ENCODE measurements at regions not wholly inside any gene's neighbourhood (a gene's known extent, or its start where the extent isn't known, plus 50 kb on each side); places are given as distances from the start of the nearest gene placed in this dataset.

DNA sequence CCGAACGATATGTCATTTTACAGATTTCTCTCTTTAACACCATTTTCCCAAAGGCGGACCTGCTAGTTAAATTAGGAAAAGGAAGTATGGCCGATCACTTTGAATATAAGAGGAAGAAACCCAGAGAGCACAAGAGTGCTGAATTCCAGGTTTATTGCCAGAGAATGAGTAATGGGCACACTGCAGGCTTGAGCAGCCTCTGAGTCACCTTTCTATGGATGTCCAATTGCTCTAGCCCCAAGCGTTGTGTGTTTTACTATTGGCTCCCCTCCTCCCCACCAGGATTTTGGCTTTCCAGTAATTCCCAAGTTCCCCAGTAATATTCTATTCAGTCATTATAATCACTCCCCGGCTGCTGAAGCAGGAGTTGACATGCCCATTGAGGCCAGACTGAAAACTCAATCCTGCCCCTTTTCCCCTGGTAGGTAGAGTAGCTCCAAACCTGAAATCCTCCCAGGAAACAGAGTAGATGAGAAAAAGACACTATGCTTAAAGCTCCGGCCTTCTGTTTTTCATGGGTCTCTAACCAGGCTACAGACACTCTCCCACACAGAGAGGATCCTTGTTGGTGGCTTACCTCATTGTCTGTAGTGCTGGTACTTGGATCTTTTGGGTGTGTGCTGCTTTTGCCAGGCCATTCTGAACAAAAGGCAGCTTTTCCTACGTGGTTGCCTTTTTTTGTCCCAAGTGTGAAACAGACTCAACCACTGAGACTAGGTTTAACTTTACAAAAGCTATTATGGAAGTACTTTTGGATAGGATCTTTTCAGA lies 704.3 kb upstream of the FLRT2 start:
- no peaks in the 10 kb centered on the region for H3K79me2 ChIP-seq
- H3K4me2 ChIP-seq (ENCODE audit: low read length): no peak overlapping the region
- H3K27me3 ChIP-seq (ENCODE audit: control insufficient read depth, insufficient read depth, low read length): no peaks in the 10 kb centered on the region
- H3K4me3 ChIP-seq (ENCODE audit: low read depth, low read length): no peak overlapping the region
- no peaks in the 10 kb centered on the region for H3K36me3 ChIP-seq (ENCODE audit: control insufficient read depth, insufficient read depth, low read length)
- no peaks in the 10 kb centered on the region for H3K9me3 ChIP-seq (ENCODE audit: control insufficient read depth, low read length)
- H3K4me1 ChIP-seq: no peaks in the 10 kb centered on the region
- TF ChIP-seq, protein P1, sequence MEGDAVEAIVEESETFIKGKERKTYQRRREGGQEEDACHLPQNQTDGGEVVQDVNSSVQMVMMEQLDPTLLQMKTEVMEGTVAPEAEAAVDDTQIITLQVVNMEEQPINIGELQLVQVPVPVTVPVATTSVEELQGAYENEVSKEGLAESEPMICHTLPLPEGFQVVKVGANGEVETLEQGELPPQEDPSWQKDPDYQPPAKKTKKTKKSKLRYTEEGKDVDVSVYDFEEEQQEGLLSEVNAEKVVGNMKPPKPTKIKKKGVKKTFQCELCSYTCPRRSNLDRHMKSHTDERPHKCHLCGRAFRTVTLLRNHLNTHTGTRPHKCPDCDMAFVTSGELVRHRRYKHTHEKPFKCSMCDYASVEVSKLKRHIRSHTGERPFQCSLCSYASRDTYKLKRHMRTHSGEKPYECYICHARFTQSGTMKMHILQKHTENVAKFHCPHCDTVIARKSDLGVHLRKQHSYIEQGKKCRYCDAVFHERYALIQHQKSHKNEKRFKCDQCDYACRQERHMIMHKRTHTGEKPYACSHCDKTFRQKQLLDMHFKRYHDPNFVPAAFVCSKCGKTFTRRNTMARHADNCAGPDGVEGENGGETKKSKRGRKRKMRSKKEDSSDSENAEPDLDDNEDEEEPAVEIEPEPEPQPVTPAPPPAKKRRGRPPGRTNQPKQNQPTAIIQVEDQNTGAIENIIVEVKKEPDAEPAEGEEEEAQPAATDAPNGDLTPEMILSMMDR (IDR thresholded peaks at IDR 0.05): no peak
- no peak overlapping the region for H3K9ac ChIP-seq
- no peak overlapping the region for H3K27ac ChIP-seq
- H2AFZ ChIP-seq: no peak overlapping the region

DNA sequence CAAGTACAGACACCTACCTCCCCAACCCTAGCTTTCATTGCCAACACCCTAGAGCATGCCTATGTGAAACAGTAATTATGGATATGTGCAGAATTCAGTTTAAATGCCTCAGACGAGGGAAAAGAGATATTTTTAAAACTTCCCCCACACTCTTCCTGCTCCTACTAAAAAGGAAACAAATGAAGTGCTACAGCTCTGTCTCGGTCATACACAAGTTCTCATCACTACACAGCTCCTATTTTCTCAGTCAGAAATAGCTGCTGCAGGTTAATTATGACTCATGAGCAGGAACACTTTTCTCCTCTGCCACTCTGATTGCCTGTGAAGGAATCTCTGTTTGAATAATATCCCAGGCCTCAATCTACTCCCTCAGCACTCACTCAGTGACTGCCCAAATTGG lies 703.6 kb upstream of the FLRT2 start:
- Histone ChIP-seq H3K79me2 (no peaks in the 10 kb centered on the region), H3K27me3 (ENCODE audit: control insufficient read depth, insufficient read depth, low read length) (no peaks in the 10 kb centered on the region), H3K4me2 (ENCODE audit: low read length) (no peak overlapping the region), H3K4me3 (ENCODE audit: low read depth, low read length) (no peak overlapping the region), H3K4me1 (no peaks in the 10 kb centered on the region), H3K9me3 (ENCODE audit: control insufficient read depth, low read length) (no peaks in the 10 kb centered on the region), H2AFZ (no peak overlapping the region), H3K36me3 (ENCODE audit: control insufficient read depth, insufficient read depth, low read length) (no peaks in the 10 kb centered on the region), H3K27ac (no peak overlapping the region), H3K9ac (no peak overlapping the region)
- TF ChIP-seq, protein P1 (IDR thresholded peaks at IDR 0.05): no peak

DNA sequence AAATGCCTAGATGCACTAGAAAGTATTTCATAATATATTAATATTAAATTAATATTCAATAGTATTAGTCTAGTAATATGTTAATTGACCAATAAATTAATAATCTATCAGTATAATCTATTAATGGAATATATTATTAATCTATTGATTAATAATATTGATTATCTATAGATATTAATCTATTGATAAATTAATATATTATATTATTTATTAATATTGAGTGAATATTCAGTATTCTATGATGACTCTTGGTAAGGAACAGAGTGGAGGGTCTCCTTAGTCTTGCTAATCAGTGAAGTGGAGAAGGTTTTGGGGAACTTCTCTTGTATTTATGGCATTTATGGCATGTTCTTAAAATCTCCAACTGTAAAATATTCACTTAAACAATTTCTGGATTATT lies 679.3 kb upstream of the FLRT2 start:
- Histone ChIP-seq H3K4me3 (ENCODE audit: low read depth, low read length) (no peak overlapping the region), H3K36me3 (ENCODE audit: control insufficient read depth, insufficient read depth, low read length) (no peaks in the 10 kb centered on the region), H3K4me1 (no peaks in the 10 kb centered on the region), H3K79me2 (no peaks in the 10 kb centered on the region), H3K4me2 (ENCODE audit: low read length) (no peak overlapping the region), H3K9me3 (ENCODE audit: control insufficient read depth, low read length) (no peaks in the 10 kb centered on the region), H3K27ac (no peak overlapping the region), H3K9ac (no peak overlapping the region), H3K27me3 (ENCODE audit: control insufficient read depth, insufficient read depth, low read length) (no peaks in the 10 kb centered on the region), H2AFZ (no peak overlapping the region)
- TF ChIP-seq, protein P1 (IDR thresholded peaks at IDR 0.05): no peak

DNA sequence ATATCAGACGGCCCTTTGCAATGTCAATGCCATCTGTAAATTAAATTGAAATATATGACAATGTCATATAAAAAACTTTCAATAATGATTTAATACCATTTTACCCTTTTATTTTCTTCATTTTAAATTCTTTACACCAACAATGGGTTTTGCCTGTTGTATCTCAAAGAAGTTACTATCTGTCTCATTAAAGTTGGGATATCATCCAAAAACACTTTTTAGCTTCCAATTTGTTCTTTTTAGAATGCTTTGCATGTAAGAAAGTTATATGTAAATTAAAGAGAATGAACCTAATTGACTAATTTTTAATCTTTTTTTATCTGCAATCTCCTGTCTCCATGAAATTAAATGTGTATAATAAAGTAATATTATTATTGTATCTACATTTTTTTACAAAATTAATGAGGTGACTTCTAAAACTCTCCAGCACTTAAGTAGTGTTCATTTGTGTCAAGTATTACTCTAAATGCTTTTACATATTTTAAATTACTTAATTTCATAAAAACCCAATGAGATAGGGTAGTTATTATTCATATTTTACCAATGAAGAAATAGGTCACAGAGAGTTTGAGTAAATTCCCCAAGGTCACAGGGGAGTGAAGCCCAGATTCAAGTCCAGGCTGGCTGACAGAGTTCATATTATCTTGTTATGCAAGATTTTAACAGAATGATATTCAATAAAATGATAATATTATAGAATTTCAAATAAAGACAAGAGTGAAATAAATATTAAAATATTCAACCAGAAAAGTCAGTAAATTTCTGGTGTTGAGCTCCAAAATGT lies 673.0 kb upstream of the FLRT2 start:
- no peaks in the 10 kb centered on the region for H3K36me3 ChIP-seq (ENCODE audit: control insufficient read depth, insufficient read depth, low read length)
- no peak overlapping the region for H3K9ac ChIP-seq
- H3K4me1 ChIP-seq: no peaks in the 10 kb centered on the region
- H3K9me3 ChIP-seq (ENCODE audit: control insufficient read depth, low read length): no peaks in the 10 kb centered on the region
- H2AFZ ChIP-seq: no peak overlapping the region
- no peak overlapping the region for H3K4me3 ChIP-seq (ENCODE audit: low read depth, low read length)
- H3K4me2 ChIP-seq (ENCODE audit: low read length): no peak overlapping the region
- no peaks in the 10 kb centered on the region for H3K27me3 ChIP-seq (ENCODE audit: control insufficient read depth, insufficient read depth, low read length)
- no peak overlapping the region for H3K27ac ChIP-seq
- no peaks in the 10 kb centered on the region for H3K79me2 ChIP-seq
- TF ChIP-seq, protein P1 (IDR thresholded peaks at IDR 0.05): no peak
